Inflammatory macrophage treated with lipopolysaccharide for 4 hours (primary cell): ENCODE measurements at regions not wholly inside any gene's neighbourhood (a gene's known extent, or its start where the extent isn't known, plus 50 kb on each side); places are given as distances from the start of the nearest gene placed in this dataset.

Experiments used
- DNase-seq: peaks from one replicate; pipeline ENCODE4 v3.0.0-alpha.2; 2020

GRCh38 chr18:28652654-28653053, 475.7 kb upstream of the CDH2 start:
- no peak for DNase-seq

- DNase-seq = no peak
These were observed 474.4 kb upstream of the CDH2 start for GRCh38 chr18:28651298-28651697.

DNA sequence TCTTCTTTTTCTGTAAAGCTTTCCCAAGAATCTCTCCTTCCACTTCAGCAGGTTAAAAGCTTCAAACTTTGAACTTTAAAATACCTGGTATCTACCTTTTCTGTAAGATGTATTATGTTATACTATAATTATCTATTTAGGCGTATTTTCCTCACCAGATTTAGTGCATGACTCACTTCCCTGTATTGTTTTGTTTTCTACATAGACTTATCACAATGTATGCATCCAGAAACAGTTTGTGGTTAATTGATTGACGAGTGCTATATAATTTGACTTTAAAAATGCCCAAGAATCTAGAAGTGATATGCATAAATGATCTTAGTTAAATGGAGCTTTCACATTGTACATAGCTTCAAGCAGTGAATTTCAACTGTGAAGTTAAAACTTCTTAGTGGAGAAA, 473.9 kb upstream of the CDH2 start:
- no peak for DNase-seq

DNA sequence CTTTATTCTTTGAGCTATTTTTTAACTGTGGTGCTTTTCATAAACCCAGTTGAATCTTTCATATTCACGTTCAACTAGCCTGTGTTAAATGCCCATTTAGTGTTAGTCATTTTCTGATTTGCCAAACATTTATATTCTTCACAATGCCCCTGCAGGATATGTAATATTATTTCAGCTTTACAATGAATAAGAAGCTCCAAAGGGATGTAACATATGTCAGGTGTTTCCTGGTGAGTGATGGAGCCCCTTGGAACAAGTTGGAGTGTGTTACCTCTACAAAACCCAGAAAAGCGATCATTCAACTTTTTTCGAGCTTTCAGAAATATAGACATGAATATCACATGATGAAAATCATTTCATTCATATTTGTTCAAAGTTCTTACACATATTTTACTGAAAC, 471.0 kb upstream of the CDH2 start:
- no peak for DNase-seq

DNA sequence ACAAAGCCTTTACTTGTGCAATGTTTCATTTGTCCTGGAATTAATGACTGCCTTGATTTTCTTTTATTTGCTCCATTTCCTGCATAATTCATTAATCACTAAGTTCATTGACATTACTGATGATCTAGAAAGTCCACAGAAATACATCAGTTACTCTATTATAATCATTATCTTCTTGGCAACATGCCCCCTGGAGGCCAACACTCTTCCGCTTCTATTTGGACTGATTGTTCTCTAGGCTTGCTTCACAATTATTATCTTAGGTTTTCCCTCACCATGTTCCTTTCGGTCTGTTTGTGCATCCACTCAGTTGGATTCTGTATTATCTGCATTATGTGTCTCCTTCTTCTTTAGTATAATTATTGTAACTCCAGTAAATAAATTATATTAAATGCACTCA, 461.0 kb upstream of the CDH2 start:
- DNase-seq = no peak

- no peak for DNase-seq
These were observed 458.6 kb upstream of the CDH2 start for GRCh38 chr18:28635530-28635929.

DNA sequence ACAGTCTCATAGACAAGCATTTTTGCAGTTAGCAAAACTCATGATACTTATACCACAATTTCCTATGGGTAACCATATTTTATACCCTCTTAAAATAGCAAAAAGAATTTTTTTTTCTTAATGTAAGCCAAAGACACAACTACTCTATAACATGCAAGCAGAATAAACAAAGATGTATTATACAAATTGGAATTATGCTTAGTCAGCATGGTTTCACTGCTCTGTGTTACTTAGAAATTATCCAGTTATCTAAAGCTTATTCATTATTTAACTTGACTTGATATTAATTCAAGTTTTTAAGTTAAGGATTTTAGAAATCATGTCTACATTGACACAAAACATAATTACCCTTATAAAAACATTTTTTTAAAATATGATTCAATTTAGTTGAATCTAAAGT, 449.8 kb upstream of the CDH2 start:
- no peak for DNase-seq

GRCh38 chr18:28607991-28608390, 431.1 kb upstream of the CDH2 start:
- no peak for DNase-seq

- DNase-seq = no peak
These were observed 429.8 kb upstream of the CDH2 start for GRCh38 chr18:28606686-28607085.

- DNase-seq = no peak
These were observed 425.5 kb upstream of the CDH2 start for GRCh38 chr18:28602391-28602790.

DNA sequence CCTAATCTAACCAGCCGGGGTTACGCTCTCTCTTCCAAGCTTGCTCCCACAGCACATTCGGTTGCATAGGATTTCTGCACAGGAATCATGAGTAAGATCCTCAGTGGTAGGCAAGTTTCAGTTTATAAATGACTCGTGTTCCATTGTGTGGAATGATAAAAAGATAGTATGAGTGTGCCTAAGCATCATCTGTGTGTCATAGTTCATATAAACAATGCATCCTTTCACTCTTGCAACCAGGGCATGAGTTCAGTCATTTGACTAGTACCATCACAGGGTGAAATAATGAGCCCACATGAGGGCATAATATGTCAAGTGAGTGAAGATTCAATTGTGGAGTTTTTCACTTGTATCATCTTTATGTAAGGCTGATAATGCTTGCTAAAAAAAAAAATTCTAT, 417.1 kb upstream of the CDH2 start:
- DNase-seq = no peak

DNA sequence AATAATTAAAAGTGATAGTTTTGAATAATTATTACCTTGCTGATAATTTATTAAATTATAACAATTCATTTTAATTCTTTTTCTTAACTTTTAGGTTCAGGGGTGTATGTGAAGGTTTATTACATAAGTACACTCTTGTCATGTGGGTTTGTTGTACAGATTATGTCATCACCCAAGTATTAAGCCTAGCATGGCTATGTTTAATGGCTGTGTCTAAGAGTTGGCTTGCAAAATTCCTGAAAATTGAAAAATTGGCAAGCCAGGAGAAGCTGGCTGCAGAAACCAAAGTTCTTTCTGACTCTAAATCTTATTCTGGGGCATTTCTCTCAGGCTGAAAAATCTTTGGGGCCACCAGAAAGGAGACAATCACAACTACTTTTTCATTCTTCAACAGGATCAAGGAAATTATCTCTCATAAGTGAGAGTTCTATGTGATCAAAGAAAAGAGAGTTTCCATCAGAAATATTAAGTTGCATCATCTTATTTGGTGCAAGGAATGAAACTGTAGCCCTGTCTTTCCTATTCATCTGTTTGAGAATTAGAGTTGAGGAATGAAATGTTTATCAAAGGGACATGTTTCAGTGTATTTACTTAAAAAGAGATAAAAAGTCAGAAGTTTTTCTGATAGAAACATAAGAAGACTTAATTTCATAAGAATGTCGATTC, 412.1 kb upstream of the CDH2 start:
- DNase-seq = no peak

DNA sequence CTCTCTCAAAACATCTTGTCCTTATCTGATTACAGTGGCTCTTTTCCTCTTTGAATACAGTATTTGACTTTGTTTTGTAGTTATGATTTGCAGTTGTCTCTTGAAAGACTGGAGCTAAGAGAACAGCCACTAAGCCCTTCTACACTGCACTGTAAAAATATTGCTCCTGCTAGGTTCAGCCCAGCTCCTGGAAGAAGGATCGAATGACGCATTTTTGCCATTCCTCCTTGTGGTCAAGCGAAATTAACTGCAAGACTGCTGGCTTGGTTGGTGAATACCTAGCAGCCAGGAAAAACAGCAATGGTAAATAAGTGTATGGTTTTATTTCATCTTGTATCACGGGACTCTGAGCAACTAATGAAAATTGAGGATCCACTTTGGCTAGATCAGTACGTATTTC, 407.8 kb upstream of the CDH2 start:
- no peak for DNase-seq

DNA sequence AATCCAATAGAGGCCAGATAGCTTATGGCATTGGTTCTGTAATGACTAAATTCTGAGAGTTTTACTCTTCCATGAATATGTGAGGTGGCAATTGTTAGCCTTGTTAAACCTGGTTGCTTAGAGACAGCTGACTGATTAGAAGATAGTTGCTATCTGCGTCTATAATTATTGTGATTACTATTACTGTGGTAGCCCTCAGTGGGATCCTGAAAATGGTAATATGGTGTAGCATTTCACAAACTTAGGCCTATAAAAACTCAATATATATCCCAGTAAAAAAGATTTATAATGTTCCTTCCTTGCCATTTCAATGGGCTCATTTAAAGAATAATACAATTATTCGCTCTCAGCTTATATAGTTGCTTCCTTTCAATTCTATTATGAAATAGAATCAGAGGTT, 405.8 kb upstream of the CDH2 start:
- no peak for DNase-seq

- DNase-seq = no peak
These were observed 404.7 kb upstream of the CDH2 start for GRCh38 chr18:28581521-28582071.

DNA sequence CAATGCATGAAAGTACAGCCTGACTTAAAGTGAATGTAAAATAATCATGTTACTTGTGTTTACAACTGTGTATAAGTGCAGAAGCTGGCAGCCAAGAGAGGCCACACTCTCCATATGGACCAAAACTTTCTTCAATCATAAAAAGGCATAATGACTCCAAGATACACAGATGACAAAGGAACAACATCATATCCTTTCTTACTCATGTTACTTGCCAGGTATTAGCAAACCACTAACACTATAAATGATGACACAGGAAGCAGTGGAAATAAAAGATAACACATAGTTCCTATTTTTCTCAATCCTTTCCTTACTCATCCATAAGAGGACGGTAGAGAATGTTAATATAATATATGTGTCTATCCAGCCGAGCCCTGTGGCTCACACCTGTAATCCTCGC, 400.0 kb upstream of the CDH2 start:
- no peak for DNase-seq

GRCh38 chr18:28575123-28575522, 398.2 kb upstream of the CDH2 start:
- DNase-seq = no peak

GRCh38 chr18:28574175-28574574, 397.2 kb upstream of the CDH2 start:
- DNase-seq = no peak

GRCh38 chr18:28571929-28572328, 395.0 kb upstream of the CDH2 start:
- no peak for DNase-seq

- DNase-seq = no peak
These were observed 383.4 kb upstream of the CDH2 start for GRCh38 chr18:28560331-28560730.

DNA sequence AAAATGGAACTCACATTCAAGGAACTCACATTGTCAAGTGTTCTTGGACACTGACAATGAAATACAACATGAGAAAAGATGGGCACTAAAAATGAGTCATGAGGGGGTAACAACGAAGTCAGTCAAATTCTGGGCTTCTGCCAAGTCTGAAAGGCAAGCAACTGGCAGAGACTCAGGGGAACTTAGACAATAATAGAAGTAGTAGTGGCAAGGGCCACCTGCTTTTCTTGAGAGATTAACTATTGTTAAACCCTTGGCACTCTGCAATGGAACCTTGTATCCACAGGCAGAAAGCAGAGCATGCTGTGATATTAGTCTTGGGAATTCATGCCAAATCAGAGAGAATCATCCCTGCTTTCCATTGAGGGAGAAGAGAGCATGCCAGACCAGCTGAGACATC, 382.6 kb upstream of the CDH2 start:
- no peak for DNase-seq

GRCh38 chr18:28541934-28542333, 365.0 kb upstream of the CDH2 start:
- DNase-seq = no peak

- no peak for DNase-seq
These were observed 364.5 kb upstream of the CDH2 start for GRCh38 chr18:28541276-28541930.

DNA sequence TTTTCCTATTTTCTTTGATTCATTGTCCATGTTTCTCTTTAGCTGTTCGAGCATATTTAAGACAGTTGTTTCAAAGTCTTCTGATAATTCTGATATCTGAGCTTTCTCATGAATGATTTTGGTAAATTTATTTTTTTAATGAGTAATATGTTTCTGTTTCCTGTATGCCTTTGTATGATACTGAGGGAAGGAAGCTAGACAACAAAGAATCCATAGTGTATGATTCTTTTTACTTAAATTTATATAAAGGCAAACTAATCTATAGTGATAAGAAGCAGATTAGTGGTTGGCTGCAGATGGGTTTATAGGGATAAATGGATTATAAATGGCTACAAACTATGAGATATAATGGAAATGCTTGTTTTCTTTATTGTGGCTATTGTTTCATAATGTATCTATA, 352.7 kb upstream of the CDH2 start:
- DNase-seq = no peak

DNA sequence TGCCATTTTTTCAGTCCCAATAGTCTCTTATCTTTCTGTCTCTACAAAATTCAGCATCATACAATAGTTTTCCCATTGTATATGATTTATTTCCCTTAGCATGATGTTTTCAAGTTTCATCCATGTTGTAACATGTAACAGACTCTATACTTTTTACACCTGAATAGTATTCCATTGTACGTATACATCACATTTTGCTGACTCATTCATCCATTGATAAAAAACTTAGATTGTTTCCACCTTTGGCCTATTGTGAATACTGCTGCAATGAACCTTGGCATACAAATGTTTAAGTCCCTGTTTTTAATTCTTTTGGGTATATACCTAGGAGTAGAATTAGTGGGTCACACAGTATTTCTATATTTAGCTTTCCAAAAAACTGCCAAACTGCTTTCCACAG, 349.3 kb upstream of the CDH2 start:
- DNase-seq = no peak
